SK-N-MC (cell line): ENCODE measurements at regions not wholly inside any gene's neighbourhood (a gene's known extent, or its start where the extent isn't known, plus 50 kb on each side); places are given as distances from the start of the nearest gene placed in this dataset.
A peak's percentile ranks its signal among the peaks of the same experiment; 100 is the strongest.

Experiments used
- DNase-seq: peaks from one replicate; pipeline ENCODE4 v3.0.0-alpha.2; 2011; ENCODE audit warnings: low read depth, low spot score
- H3K27ac ChIP-seq: fragments of 200-600 bp; sonication (generic); 2 replicates; pipeline ENCODE4 v1.5.1; 2016; ENCODE audit warnings: mixed run types
- H3K36me3 ChIP-seq: fragments of 200-600 bp; sonication (generic); 2 replicates; pipeline ENCODE4 v1.6.1; 2017; ENCODE audit warnings: antibody characterized with exemption, low read length, mixed read lengths; ENCODE audit not compliant: insufficient read depth
- H3K4me3 ChIP-seq: fragments of 200-600 bp; sonication (generic); 2 replicates; pipeline ENCODE4 v1.5.1; 2016
- H3K9ac ChIP-seq: fragments of 200-600 bp; sonication (generic); 2 replicates; pipeline ENCODE4 v1.8.0; 2017; ENCODE audit warnings: mixed run types, mixed read lengths; ENCODE audit not compliant: insufficient read length
- H3K9me3 ChIP-seq: fragments of 200-600 bp; sonication (generic); 2 replicates; pipeline ENCODE4 v1.6.1; 2017; ENCODE audit warnings: low read depth, mild to moderate bottlenecking, antibody characterized with exemption, low read length, moderate library complexity, mixed read lengths
- EZH2 ChIP-seq: fragments of 200-600 bp; sonication (generic); IDR thresholded peaks from one replicate; pipeline ENCODE4 v1.6.1; 2017; ENCODE audit warnings: antibody characterized with exemption
- FOXP2 ChIP-seq: optimal IDR thresholded peaks from 2 replicates; pipeline ENCODE3; 2011; ENCODE audit warnings: mild to moderate bottlenecking, moderate library complexity; ENCODE audit not compliant: insufficient read depth; ENCODE audit errors: extremely low read length, control extremely low read depth
- POLR2AphosphoS5 ChIP-seq: IDR thresholded peaks from 2 replicates; pipeline ENCODE4 v1.6.1; 2012; ENCODE audit warnings: mild to moderate bottlenecking, low read depth, low read length, borderline replicate concordance

DNA sequence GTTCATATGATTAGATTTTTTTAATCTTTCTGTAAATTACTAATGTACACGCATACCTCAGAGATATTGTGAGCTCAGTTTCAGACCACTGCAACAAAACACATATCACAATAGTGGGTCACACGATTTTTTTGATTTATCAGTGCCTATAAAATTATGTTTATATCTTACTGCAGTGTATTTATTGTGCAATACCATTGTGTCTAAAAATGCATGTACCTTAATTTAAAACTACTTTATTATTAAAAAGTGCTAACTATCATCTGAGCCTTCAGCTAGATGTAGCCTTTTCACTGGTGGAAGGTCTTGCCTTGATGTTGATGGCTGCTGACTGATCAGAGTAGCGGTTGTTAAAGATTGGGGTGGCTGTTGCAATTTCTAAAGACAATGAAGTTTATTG is 918.8 kb upstream of the CHORDC1 start:
- Histone ChIP-seq H3K4me3 (no peak overlapping the region), H3K9me3 (0 out of 2 replicates have a peak, but pooled peaks cover 2% of the 10 kb centered on the region), H3K36me3 (no peaks in the 10 kb centered on the region), H3K9ac (no peak overlapping the region), H3K27ac (no peak overlapping the region)
- no peak for TF ChIP-seq POLR2AphosphoS5
- no peak for TF ChIP-seq EZH2
- no peak for TF ChIP-seq FOXP2
- no peak for DNase-seq

DNA sequence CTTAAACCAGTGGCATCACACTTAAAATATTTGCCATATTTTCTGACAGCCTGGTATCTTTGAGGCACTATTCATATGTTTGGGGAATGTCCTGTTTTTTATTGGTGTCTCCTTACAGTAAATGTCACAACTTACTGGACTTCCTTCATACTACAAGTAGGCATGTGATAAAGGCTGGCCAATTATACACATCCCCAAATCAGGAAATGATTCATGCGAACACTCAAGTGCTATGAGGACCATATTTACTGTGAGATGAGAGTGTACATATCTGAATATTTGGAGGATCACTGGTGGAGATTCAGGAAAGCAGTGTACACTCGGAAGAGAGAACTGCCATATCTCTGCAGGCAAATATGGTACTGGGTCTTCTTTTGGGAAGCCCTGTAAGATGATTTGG is 913.8 kb upstream of the CHORDC1 start:
- Histone ChIP-seq H3K9ac (no peak overlapping the region), H3K4me3 (no peak overlapping the region), H3K27ac (no peak overlapping the region), H3K36me3 (no peaks in the 10 kb centered on the region), H3K9me3 (no peaks in the 10 kb centered on the region)
- no peak for DNase-seq
- no peak for TF ChIP-seq FOXP2
- no peak for TF ChIP-seq POLR2AphosphoS5
- no peak for TF ChIP-seq EZH2

DNA sequence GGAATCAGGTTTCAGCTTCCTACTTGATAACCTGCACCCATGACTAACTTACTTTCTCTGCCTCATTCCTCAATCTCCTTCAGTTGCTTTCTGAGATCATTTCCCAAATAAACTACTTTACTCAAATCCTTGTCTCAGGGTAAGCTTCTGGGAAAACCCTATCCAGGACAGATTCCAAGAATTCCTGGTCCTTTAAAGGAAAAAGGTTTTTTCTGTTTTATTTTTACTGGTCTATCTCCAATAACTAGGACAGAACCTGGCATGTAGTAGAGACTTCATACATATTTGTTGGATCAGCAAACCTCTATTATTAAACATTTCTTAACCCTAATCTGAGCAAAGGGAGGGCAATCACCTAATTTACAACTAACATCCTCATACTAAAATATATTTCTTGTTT is 910.5 kb upstream of the CHORDC1 start:
- Histone ChIP-seq H3K9me3 (no peaks in the 10 kb centered on the region), H3K27ac (no peak overlapping the region), H3K36me3 (no peaks in the 10 kb centered on the region), H3K9ac (no peak overlapping the region), H3K4me3 (no peak overlapping the region)
- TF ChIP-seq EZH2 (no peak), FOXP2 (no peak), POLR2AphosphoS5 (no peak)
- no peak for DNase-seq

DNA sequence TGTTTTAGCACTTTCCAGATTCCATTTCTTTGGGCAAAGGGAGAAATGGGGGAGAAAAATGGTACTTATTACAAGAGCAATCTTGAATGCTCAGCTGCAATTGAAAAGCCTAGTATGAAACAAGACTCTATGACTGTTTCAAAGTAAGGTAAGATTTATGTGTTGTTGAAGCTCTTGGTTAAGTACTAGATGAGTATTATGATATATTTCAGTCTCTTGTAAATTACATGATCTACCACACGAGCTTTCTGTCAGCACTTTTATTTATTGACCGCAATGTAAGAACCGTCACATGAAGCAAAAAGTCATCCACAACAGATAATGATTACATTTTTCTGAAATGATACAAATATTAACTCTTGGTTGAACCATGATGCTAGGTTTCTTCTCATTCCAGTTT is 906.7 kb upstream of the CHORDC1 start:
- H3K9me3 ChIP-seq: no peaks in the 10 kb centered on the region
- no peak for DNase-seq

DNA sequence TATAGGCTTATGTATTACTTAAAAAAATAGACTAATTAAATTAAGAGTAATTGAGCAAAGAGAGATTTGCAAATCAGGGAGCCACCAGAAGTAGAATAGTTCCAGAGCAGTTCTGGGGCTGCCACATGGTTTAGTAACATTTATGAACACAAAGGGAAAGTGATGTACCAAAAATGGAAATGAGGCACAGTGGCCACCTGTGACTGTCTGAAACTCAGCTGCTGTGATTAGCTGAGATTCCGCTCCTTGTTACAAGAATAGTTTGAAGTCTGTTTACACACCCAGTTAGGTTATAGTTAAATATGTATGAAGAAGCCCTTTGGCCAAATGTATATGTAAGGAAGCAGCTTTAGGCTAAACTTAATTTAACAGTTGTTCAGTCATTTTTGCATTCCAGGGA is 901.5 kb upstream of the CHORDC1 start:
- H3K27ac ChIP-seq: no peak overlapping the region
- TF ChIP-seq POLR2AphosphoS5 (no peak), FOXP2 (no peak), EZH2 (no peak)
- H3K4me3 ChIP-seq: no peak overlapping the region
- H3K9me3 ChIP-seq: no peaks in the 10 kb centered on the region
- no peak overlapping the region for H3K9ac ChIP-seq
- no peaks in the 10 kb centered on the region for H3K36me3 ChIP-seq
- DNase-seq: no peak

More for the DNA sequence above, 906.7 kb upstream of the CHORDC1 start:
- H3K4me3 ChIP-seq: peak overlapping the region; percentile 54
- H3K27ac ChIP-seq: peak overlapping the region; percentile 73
- TF ChIP-seq FOXP2: no peak
- no peaks in the 10 kb centered on the region for H3K36me3 ChIP-seq
- no peak overlapping the region for H3K9ac ChIP-seq

DNA sequence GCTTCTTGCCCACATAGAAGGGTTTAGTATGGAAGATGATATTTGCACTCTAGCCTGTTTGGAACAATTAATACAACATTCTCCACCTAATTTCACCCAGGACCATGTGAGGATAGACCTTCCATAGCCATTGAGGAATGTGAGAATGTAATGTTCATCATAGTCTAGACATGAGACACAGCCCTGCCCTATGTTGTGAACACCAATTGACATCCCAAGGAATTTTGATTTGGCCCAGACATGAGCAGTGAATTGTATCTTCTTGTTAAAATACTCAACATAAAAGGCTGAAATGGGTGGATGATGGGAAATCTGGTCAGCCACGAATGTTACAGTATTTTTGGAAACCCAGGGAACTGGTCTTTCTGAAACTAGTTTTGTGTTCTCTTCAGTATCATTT is 892.3 kb upstream of the CHORDC1 start:
- no peak for DNase-seq
- Histone ChIP-seq H3K9ac (no peak overlapping the region), H3K36me3 (no peaks in the 10 kb centered on the region), H3K4me3 (no peak overlapping the region), H3K9me3 (no peaks in the 10 kb centered on the region), H3K27ac (no peak overlapping the region)
- TF ChIP-seq FOXP2 (no peak), EZH2 (no peak), POLR2AphosphoS5 (no peak)

DNA sequence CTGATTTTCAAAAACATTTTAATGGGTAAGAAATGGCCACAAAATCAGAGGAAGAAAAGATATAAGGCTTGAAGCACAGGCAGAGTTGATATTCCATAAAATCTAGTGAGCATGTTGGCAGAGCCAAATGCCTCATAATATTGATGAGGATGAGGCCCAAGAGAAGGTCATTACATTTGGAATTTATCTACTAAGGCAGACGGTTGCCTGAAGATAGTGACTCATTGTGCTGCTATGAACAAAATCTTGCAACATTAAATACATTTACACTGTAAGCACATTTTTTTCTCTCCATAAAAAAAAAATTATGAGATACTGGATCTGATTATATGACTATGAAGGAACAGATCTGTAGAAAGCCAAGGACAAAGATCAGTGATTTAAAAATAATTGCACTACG is 881.4 kb upstream of the CHORDC1 start:
- DNase-seq: no peak
- peak overlapping the region; percentile 62 for H3K4me3 ChIP-seq
- peaks cover 7% of the 10 kb centered on the region; the same call in 1 of the 2 replicates for H3K9me3 ChIP-seq
- H3K36me3 ChIP-seq: peaks cover 11% of the 10 kb centered on the region
- H3K27ac ChIP-seq: peak overlapping the region; percentile 97
- TF ChIP-seq FOXP2 (no peak), POLR2AphosphoS5 (peak; percentile 27; the same call in 1 of the 2 replicates), EZH2 (no peak)
- H3K9ac ChIP-seq: peak overlapping the region; percentile 64

DNA sequence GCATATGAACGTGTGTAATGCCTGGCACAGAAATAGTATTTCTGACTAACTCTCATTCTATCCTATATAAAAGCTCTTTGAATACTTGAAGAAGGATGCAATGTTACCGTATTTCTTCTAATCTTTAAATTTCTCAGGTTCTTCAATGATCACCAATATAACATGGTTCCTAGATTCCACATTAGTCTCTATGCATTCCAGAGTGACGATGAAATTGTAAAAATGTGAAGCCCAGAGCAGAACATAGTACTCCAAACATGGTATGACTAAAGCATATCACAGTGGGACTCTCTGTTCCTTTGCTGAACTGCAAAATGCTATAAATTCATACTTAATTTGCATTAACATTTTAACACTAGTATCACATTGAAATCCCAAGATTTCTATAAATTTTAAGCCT is 877.6 kb upstream of the CHORDC1 start:
- no peak overlapping the region for H3K4me3 ChIP-seq
- H3K36me3 ChIP-seq: peaks cover 11% of the 10 kb centered on the region
- 0 out of 2 replicates have a peak overlapping the region, but pooled peaks have one; percentile 32 for H3K27ac ChIP-seq
- H3K9me3 ChIP-seq: peaks cover 7% of the 10 kb centered on the region; the same call in 1 of the 2 replicates
- DNase-seq: no peak
- no peak overlapping the region for H3K9ac ChIP-seq
- TF ChIP-seq EZH2 (no peak), POLR2AphosphoS5 (no peak), FOXP2 (no peak)

DNA sequence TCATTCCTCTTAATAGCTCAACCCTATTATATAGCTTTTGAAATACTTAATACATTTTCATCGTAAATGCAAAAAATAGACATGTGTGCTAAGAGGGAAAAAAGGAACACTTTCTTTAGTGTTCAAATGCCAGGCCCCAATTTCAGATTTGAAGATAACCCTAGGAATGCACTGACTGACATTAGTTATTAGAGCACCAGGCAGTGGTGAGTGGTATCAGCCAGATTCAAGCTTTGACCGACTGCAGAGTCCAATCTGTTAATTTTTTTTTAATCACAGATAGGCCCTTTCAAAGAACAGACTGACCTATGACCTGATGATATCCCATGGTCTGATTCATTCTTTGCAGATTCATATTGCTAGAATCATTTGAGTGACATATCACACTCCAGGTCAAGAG is 874.2 kb upstream of the CHORDC1 start:
- no peak for DNase-seq
- Histone ChIP-seq H3K9me3 (no peaks in the 10 kb centered on the region), H3K4me3 (no peak overlapping the region), H3K27ac (no peak overlapping the region), H3K36me3 (no peaks in the 10 kb centered on the region), H3K9ac (no peak overlapping the region)
- TF ChIP-seq FOXP2 (no peak), POLR2AphosphoS5 (no peak), EZH2 (no peak)
